Uterus (tissue), 3 donors: ENCODE measurements at regions not wholly inside any gene's neighbourhood (a gene's known extent, or its start where the extent isn't known, plus 50 kb on each side); places are given as distances from the start of the nearest gene placed in this dataset.
A peak's percentile ranks its signal among the peaks of the same experiment; 100 is the strongest.

Experiments used
- DNase-seq, 2 donors: peaks; one replicate each; pipeline ENCODE4 v3.0.0-alpha.2; 2019 to 2020
- H3K27ac ChIP-seq, 2 donors: fragments of 200-600 bp; sonication (generic); 1 replicate in 1 of 2; 2 replicates in 1 of 2; pipeline ENCODE4 v1.5.1; 2016 to 2018
- H3K27me3 ChIP-seq, 2 donors: fragments of 200-600 bp; sonication (generic); one replicate each; pipeline ENCODE4 v1.5.1; 2018 to 2019; ENCODE audit warnings: control low read depth in 1 of 2
- H3K36me3 ChIP-seq, 2 donors: fragments of 200-600 bp; sonication (generic); one replicate each; pipeline ENCODE4 v1.5.1; 2019; ENCODE audit warnings: control low read depth in 1 of 2
- H3K4me1 ChIP-seq, 2 donors: fragments of 200-600 bp; sonication (generic); one replicate each; pipeline ENCODE4 v1.5.1; 2018 to 2019; ENCODE audit warnings: control low read depth in 1 of 2
- H3K4me3 ChIP-seq, 2 donors: fragments of 200-600 bp; sonication (generic); 1 replicate in 1 of 2; 2 replicates in 1 of 2; pipeline ENCODE4 v1.5.1; 2018 to 2019; ENCODE audit warnings: mild to moderate bottlenecking in 1 of 2
- H3K9me3 ChIP-seq, 2 donors: fragments of 200-600 bp; sonication (generic); one replicate each; pipeline ENCODE4 v1.5.1; 2019; ENCODE audit warnings: control low read depth in 1 of 2
- CTCF ChIP-seq, 4 experiments: fragments of 200-600 bp in 2 of 4; fragments of 450-650 bp in 2 of 4; sonication (generic) in 2 of 4; IDR thresholded peaks; one replicate each; pipeline ENCODE4 v1.5.1; 2016 to 2019; ENCODE audit warnings: antibody characterized with exemption in 4 of 4, mild to moderate bottlenecking in 2 of 4, moderate library complexity in 1 of 4
- POLR2A ChIP-seq, 2 donors: fragments of 450-650 bp; IDR thresholded peaks; one replicate each; pipeline ENCODE4 v1.6.1; 2016; ENCODE audit warnings: antibody characterized with exemption in 2 of 2, mild to moderate bottlenecking in 1 of 2, moderate library complexity in 1 of 2
- intact Hi-C: fragments of 100-400 bp; cut with DNase I; formaldehyde crosslinking; loops from one replicate; pipeline ENCODE4 v1.15.1; 2023; ENCODE audit warnings: low total_unique reads
- donor health status: DM: yes; HTN: yes; CAD: no.

- Histone ChIP-seq H3K9me3 (no peaks in the 10 kb centered on the region), H3K27ac (no peak overlapping the region), H3K4me1 (no peaks in the 10 kb centered on the region), H3K36me3 (no peaks in the 10 kb centered on the region), H3K27me3 (no peaks in the 10 kb centered on the region), H3K4me3 (no peak overlapping the region)
- no peak for DNase-seq
- no peak for TF ChIP-seq CTCF (IDR thresholded peaks at IDR 0.05)
- no peak for TF ChIP-seq POLR2A (IDR thresholded peaks at IDR 0.05)
- intact Hi-C loops: no loop called here
Measured at GRCh38 chr17:83154311-83155127, 75.1 kb downstream of the METRNL start.

GRCh38 chr17:83155128-83156121, 76.0 kb downstream of the METRNL start:
- TF ChIP-seq POLR2A (IDR thresholded peaks at IDR 0.05) (no peak), CTCF (IDR thresholded peaks at IDR 0.05) (no peak)
- Histone ChIP-seq H3K36me3 (no peaks in the 10 kb centered on the region), H3K27ac (peak overlapping the region in 1 of 2 donors; percentile 6), H3K9me3 (no peaks in the 10 kb centered on the region), H3K4me1 (no peaks in the 10 kb centered on the region), H3K27me3 (no peaks in the 10 kb centered on the region), H3K4me3 (no peak overlapping the region)
- intact Hi-C loops: no loop called here
- DNase-seq: peak in 1 of 2 donors; percentile 44

- no peak for DNase-seq
- TF ChIP-seq CTCF (IDR thresholded peaks at IDR 0.05) (no peak), POLR2A (IDR thresholded peaks at IDR 0.05) (no peak)
- Histone ChIP-seq H3K36me3 (no peaks in the 10 kb centered on the region), H3K4me3 (no peak overlapping the region), H3K27ac (no peak overlapping the region), H3K27me3 (no peaks in the 10 kb centered on the region), H3K4me1 (no peaks in the 10 kb centered on the region), H3K9me3 (no peaks in the 10 kb centered on the region)
- intact Hi-C loops: no loop called here
Measured at GRCh38 chr17:83156408-83156807, 77.0 kb downstream of the METRNL start.

GRCh38 chr17:83159204-83160049, 80.0 kb downstream of the METRNL start:
- Histone ChIP-seq H3K36me3 (no peaks in the 10 kb centered on the region), H3K27ac (no peak overlapping the region), H3K27me3 (no peaks in the 10 kb centered on the region), H3K4me3 (no peak overlapping the region), H3K4me1 (no peaks in the 10 kb centered on the region), H3K9me3 (no peaks in the 10 kb centered on the region)
- intact Hi-C loops: no loop called here
- TF ChIP-seq CTCF (IDR thresholded peaks at IDR 0.05): no peak
- TF ChIP-seq POLR2A (IDR thresholded peaks at IDR 0.05): no peak
- DNase-seq: no peak
